ENCODE measurements at regions not wholly inside any gene's neighbourhood (a gene's known extent, or its start where the extent isn't known, plus 50 kb on each side); places are given as distances from the start of the nearest gene placed in this dataset.

DNA sequence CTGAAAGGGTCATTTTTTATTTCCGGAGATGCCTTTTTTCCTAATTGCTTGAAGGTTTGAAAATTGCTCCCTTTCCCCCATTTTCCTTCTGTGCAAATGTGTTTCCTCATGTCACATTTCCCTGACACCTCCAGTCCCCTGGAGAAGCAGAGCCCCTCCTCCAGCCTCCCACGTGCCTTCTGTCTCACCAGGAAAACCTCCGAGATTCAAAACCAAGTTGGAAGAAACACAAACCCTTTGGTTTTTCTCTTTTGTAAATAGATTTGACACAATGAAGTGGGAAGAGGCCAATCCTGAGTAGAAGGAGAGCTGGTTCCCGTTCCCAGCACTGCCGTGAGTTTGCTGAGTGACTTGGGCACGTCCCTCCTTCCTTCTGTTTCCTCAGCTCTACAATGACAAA, 125.4 kb upstream of the MYCN start:
- TF ChIP-seq, protein P1, sequence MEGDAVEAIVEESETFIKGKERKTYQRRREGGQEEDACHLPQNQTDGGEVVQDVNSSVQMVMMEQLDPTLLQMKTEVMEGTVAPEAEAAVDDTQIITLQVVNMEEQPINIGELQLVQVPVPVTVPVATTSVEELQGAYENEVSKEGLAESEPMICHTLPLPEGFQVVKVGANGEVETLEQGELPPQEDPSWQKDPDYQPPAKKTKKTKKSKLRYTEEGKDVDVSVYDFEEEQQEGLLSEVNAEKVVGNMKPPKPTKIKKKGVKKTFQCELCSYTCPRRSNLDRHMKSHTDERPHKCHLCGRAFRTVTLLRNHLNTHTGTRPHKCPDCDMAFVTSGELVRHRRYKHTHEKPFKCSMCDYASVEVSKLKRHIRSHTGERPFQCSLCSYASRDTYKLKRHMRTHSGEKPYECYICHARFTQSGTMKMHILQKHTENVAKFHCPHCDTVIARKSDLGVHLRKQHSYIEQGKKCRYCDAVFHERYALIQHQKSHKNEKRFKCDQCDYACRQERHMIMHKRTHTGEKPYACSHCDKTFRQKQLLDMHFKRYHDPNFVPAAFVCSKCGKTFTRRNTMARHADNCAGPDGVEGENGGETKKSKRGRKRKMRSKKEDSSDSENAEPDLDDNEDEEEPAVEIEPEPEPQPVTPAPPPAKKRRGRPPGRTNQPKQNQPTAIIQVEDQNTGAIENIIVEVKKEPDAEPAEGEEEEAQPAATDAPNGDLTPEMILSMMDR (IDR thresholded peaks at IDR 0.05; ENCODE audit: control insufficient read depth, insufficient read depth, low read depth, low read length, missing control alignments), result no peak
- no peak overlapping the region for H3K4me3 ChIP-seq (ENCODE audit: control insufficient read depth, low read depth, low read length)
- no peak for DNase-seq (ENCODE audit: low read depth)

DNA sequence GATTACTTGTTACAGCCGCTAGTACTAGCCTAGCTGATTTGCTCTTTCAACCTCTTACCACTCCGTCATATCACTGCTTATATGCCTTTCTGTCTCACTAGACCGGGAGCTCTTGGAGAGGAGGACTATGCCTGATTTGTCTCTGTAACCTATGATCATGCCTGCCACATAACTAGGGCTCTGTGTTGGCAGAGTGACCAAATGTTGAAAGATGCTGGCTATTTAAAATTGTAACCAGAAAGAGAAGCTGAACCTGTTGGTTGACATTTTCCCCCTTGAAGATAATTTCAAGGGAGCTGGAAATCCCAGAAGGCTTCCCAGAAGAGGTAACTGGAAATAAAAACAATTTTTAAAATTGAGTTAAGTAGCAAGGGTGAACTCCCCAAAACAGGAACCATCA, 124.1 kb upstream of the MYCN start:
- TF ChIP-seq, protein P1 (IDR thresholded peaks at IDR 0.05; ENCODE audit: control insufficient read depth, insufficient read depth, low read depth, low read length, missing control alignments), result no peak
- H3K4me3 ChIP-seq (ENCODE audit: control insufficient read depth, low read depth, low read length), result no peak overlapping the region
- no peak for DNase-seq (ENCODE audit: low read depth)

DNA sequence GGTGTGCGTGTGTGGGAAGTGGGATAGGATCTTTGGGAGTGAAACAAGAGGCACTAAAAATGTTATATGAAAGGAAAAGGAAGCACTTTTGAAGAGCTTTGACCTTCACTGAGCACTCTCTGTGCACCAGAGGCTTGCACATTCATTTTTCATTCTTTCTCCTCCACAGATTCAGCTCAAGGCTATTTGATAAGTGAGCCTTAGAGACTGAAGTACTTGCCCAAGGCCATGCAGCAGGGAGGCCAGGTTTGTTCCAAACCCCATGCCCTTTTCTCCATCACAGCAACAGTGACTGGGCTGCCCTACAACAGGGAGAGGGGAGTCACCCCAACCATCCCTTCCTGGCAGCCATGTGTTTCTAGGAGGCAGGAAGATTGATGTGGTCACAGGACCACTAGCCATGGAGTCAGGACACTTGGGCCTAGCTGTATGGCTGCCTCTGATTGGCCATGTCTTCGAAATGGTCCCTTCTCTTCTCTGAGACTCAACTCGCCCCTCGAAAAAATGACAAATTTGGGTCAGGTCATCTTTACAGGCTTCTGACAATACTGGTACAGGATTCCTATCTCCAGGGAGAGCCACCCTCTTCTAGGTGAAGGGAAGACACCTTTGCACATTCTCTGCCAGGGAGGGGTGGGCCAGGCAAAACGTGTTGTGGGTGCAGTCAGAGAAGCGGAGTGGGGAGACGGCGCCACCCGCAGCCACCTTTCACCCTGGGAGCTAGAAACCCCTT, 123.5 kb upstream of the MYCN start:
- no peak overlapping the region for H3K4me3 ChIP-seq (ENCODE audit: control insufficient read depth, low read depth, low read length)
- no peak for DNase-seq (ENCODE audit: low read depth)
- TF ChIP-seq, protein P1 (IDR thresholded peaks at IDR 0.05; ENCODE audit: control insufficient read depth, insufficient read depth, low read depth, low read length, missing control alignments), result no peak

DNA sequence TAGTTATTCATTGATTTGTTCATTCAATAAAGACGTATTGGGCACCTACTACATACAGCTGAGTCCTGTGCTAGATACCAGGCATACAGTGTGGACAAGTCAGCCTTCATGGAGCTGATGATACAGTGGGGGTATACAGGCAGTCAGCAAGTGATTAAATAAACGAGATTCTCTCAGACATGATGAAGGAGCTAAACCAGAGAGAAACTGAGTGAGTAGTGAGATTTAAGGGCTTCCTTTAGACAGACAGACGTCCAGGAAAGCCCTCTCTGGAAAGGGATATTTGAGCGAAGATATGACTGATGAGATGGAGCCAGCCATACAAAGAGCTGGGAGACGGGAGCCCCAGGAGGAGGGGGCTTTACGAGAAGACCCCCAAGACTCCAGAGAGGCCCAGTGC, 122.6 kb upstream of the MYCN start:
- TF ChIP-seq, protein P1 (IDR thresholded peaks at IDR 0.05; ENCODE audit: control insufficient read depth, insufficient read depth, low read depth, low read length, missing control alignments), result no peak
- DNase-seq (ENCODE audit: low read depth), result no peak
- no peak overlapping the region for H3K4me3 ChIP-seq (ENCODE audit: control insufficient read depth, low read depth, low read length)

DNA sequence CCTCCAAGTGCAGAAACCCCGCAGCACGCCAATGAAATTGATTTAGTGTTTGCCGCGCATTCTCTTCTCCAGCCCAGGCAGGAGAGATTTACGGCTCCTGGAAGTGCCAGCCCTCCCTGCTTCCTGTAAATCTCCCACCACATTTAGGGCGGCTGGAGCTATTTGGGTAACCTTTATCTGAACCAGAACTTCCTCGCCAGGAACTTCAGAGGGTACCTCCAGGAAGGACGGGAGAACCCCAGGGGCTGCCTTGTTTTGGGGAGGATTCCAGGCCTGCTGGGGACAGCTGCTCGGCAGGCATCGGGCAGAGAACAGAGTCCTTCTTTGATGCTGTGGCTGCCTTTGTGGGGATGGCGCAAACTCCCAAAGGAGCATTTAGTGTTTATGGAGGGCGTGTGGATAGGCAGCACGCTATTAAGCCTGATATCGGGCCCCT, 122.0 kb upstream of the MYCN start:
- TF ChIP-seq, protein P1 (IDR thresholded peaks at IDR 0.05; ENCODE audit: control insufficient read depth, insufficient read depth, low read depth, low read length, missing control alignments), result no peak
- H3K4me3 ChIP-seq (ENCODE audit: control insufficient read depth, low read depth, low read length), result no peak overlapping the region
- DNase-seq (ENCODE audit: low read depth), result no peak

DNA sequence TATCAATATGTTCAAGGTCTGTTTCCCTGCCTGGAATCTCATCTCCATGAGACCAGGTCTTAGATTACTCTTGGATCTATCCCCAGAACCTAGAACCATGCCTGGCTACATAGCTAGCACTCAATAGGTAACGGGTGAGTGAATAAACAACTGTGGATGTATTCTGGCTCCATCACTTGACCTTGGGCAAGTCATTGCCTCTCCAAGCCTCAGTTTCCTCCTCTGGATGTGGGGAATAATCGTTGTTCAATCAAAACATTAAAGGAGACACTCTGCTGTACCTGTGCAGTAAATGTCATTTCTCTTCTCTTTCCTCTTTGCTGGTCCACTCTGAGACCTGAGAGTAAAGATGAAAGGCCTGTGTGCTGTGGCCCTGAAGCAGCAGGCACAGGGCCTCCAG, 121.5 kb upstream of the MYCN start:
- no peak for DNase-seq (ENCODE audit: low read depth)
- H3K4me3 ChIP-seq (ENCODE audit: control insufficient read depth, low read depth, low read length), result no peak overlapping the region
- TF ChIP-seq, protein P1 (IDR thresholded peaks at IDR 0.05; ENCODE audit: control insufficient read depth, insufficient read depth, low read depth, low read length, missing control alignments), result no peak

All from AG09309 (cell line).